ENCODE measurements at regions not wholly inside any gene's neighbourhood (a gene's known extent, or its start where the extent isn't known, plus 50 kb on each side); places are given as distances from the start of the nearest gene placed in this dataset.

DNA sequence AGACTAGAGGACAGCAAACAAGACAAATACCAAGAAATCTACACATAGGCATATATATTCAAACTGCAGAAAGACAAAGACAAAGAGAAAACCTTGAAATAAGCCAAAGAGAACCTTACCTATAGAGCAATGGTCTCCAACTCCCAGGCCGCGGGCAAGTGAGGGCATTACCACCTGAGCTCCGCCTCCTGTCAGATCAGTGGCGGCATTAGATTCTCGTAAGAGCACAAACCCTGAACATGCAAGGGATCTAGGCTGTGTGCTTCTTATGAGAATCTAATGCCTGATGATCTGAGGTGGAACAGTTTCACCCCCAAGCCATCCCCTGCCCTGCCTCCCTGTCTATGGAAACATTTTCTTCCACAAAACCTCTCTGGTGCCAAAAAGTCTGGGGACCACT, 101.0 kb upstream of the MRPS30 start:
- TF ChIP-seq, protein P1, sequence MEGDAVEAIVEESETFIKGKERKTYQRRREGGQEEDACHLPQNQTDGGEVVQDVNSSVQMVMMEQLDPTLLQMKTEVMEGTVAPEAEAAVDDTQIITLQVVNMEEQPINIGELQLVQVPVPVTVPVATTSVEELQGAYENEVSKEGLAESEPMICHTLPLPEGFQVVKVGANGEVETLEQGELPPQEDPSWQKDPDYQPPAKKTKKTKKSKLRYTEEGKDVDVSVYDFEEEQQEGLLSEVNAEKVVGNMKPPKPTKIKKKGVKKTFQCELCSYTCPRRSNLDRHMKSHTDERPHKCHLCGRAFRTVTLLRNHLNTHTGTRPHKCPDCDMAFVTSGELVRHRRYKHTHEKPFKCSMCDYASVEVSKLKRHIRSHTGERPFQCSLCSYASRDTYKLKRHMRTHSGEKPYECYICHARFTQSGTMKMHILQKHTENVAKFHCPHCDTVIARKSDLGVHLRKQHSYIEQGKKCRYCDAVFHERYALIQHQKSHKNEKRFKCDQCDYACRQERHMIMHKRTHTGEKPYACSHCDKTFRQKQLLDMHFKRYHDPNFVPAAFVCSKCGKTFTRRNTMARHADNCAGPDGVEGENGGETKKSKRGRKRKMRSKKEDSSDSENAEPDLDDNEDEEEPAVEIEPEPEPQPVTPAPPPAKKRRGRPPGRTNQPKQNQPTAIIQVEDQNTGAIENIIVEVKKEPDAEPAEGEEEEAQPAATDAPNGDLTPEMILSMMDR (IDR thresholded peaks at IDR 0.05), result no peak
- no peak for TF ChIP-seq POLR2A (IDR thresholded peaks at IDR 0.05)

Measured in right lobe of liver (tissue), 4 donors.